Loucy (cell line): ENCODE measurements at regions not wholly inside any gene's neighbourhood (a gene's known extent, or its start where the extent isn't known, plus 50 kb on each side); places are given as distances from the start of the nearest gene placed in this dataset.

Experiments
- H2AFZ ChIP-seq: fragments of 200-600 bp; sonication (generic); 2 replicates; pipeline ENCODE4 v1.6.0; 2016; ENCODE audit warnings: antibody characterized with exemption, mild to moderate bottlenecking, low read length, moderate library complexity
- H3F3A ChIP-seq: fragments of 200-600 bp; 2 replicates; pipeline ENCODE4 v1.6.0; 2016; ENCODE audit warnings: antibody characterized with exemption, low read depth, mild to moderate bottlenecking
- H3K27me3 ChIP-seq: fragments of 200-600 bp; sonication (generic); 2 replicates; pipeline ENCODE4 v1.6.1; 2014; ENCODE audit warnings: low read length, mild to moderate bottlenecking; ENCODE audit not compliant: insufficient read depth, poor library complexity, severe bottlenecking
- H3K36me3 ChIP-seq: fragments of 200-600 bp; sonication (generic); 2 replicates; pipeline ENCODE4 v1.6.1; 2016; ENCODE audit warnings: low read length; ENCODE audit not compliant: insufficient read depth
- H3K4me1 ChIP-seq: fragments of 200-600 bp; sonication (generic); 2 replicates; pipeline ENCODE4 v1.5.1; 2014; ENCODE audit warnings: low read length, mild to moderate bottlenecking; ENCODE audit not compliant: insufficient read depth, poor library complexity, severe bottlenecking
- H3K4me2 ChIP-seq: fragments of 200-600 bp; sonication (generic); 2 replicates; pipeline ENCODE4 v1.6.0; 2014; ENCODE audit warnings: antibody characterized with exemption, low read length, low read depth, mild to moderate bottlenecking; ENCODE audit not compliant: poor library complexity, severe bottlenecking
- H3K4me3 ChIP-seq: fragments of 200-600 bp; sonication (generic); 2 replicates; pipeline ENCODE4 v1.5.1; 2014; ENCODE audit warnings: low read length, mild to moderate bottlenecking, mixed read lengths; ENCODE audit not compliant: poor library complexity, severe bottlenecking
- H3K79me2 ChIP-seq: fragments of 200-600 bp; sonication (generic); 2 replicates; pipeline ENCODE4 v1.6.1; 2014; ENCODE audit warnings: low read length; ENCODE audit not compliant: insufficient read depth
- H3K9ac ChIP-seq: fragments of 200-600 bp; sonication (generic); 2 replicates; pipeline ENCODE4 v1.6.0; 2014; ENCODE audit warnings: mild to moderate bottlenecking, low read depth, low read length, moderate library complexity; ENCODE audit not compliant: poor library complexity, severe bottlenecking
- H3K9me2 ChIP-seq: fragments of 200-600 bp; sonication (generic); replicated peaks from 2 replicates; pipeline ENCODE4 v1.6.1; 2016; ENCODE audit warnings: low read depth, low read length, mixed read lengths
- H3K9me3 ChIP-seq: fragments of 200-600 bp; sonication (generic); 2 replicates; pipeline ENCODE4 v1.6.1; 2014; ENCODE audit warnings: mild to moderate bottlenecking, antibody characterized with exemption, low read length, low read depth; ENCODE audit not compliant: insufficient read depth
- H4K20me1 ChIP-seq: fragments of 200-600 bp; sonication (generic); 2 replicates; pipeline ENCODE4 v1.6.0; 2014; ENCODE audit warnings: antibody characterized with exemption, low read length, mild to moderate bottlenecking; ENCODE audit not compliant: insufficient read depth, poor library complexity, severe bottlenecking
- CTCF ChIP-seq: fragments of 200-600 bp; sonication (generic); conservative IDR thresholded peaks from 2 replicates; pipeline ENCODE4 v1.5.1; 2014; ENCODE audit warnings: mild to moderate bottlenecking, antibody characterized with exemption, low read length
- EZH2phosphoT487 ChIP-seq: fragments of 200-600 bp; IDR thresholded peaks from 2 replicates; pipeline ENCODE4 v1.6.1; 2018; ENCODE audit warnings: antibody characterized with exemption, mild to moderate bottlenecking, moderate library complexity, borderline replicate concordance

- Histone ChIP-seq H3F3A (no peaks in the 10 kb centered on the region), H3K36me3 (no peaks in the 10 kb centered on the region), H3K4me2 (no peak overlapping the region), H4K20me1 (no peaks in the 10 kb centered on the region), H3K4me3 (no peak overlapping the region), H3K9me2 (no peaks in the 10 kb centered on the region), H3K9me3 (no peaks in the 10 kb centered on the region), H3K79me2 (no peaks in the 10 kb centered on the region), H3K4me1 (peaks cover 15% of the 10 kb centered on the region), H3K27me3 (no peaks in the 10 kb centered on the region), H3K9ac (no peak overlapping the region), H2AFZ (no peak overlapping the region)
- TF ChIP-seq EZH2phosphoT487 (no peak), CTCF (no peak)
Measured at GRCh38 chr12:124715121-124715990, 147.9 kb upstream of the NCOR2 start.

- Histone ChIP-seq H3K4me2 (peak overlapping the region; percentile 62), H3K9ac (peak overlapping the region; percentile 53), H2AFZ (peak overlapping the region; percentile 74), H3K4me1 (peaks cover 15% of the 10 kb centered on the region), H3K9me3 (no peaks in the 10 kb centered on the region), H3F3A (no peaks in the 10 kb centered on the region), H3K79me2 (no peaks in the 10 kb centered on the region), H3K36me3 (no peaks in the 10 kb centered on the region), H4K20me1 (no peaks in the 10 kb centered on the region), H3K4me3 (peak overlapping the region; percentile 56), H3K27me3 (no peaks in the 10 kb centered on the region), H3K9me2 (no peaks in the 10 kb centered on the region)
- TF ChIP-seq CTCF (no peak), EZH2phosphoT487 (no peak)
Measured at GRCh38 chr12:124713436-124714082, 146.1 kb upstream of the NCOR2 start.

GRCh38 chr12:124713041-124713435, 145.6 kb upstream of the NCOR2 start:
- H2AFZ ChIP-seq: no peak overlapping the region; the same call in 1 of the 2 replicates
- H4K20me1 ChIP-seq: no peaks in the 10 kb centered on the region
- TF ChIP-seq EZH2phosphoT487 (no peak), CTCF (no peak)
- no peaks in the 10 kb centered on the region for H3F3A ChIP-seq
- H3K9me2 ChIP-seq: no peaks in the 10 kb centered on the region
- peak overlapping the region; percentile 62 for H3K4me2 ChIP-seq
- H3K9me3 ChIP-seq: no peaks in the 10 kb centered on the region
- no peak overlapping the region for H3K4me3 ChIP-seq
- H3K36me3 ChIP-seq: no peaks in the 10 kb centered on the region
- H3K4me1 ChIP-seq: peaks cover 15% of the 10 kb centered on the region
- H3K27me3 ChIP-seq: no peaks in the 10 kb centered on the region
- peak overlapping the region; percentile 53 for H3K9ac ChIP-seq
- H3K79me2 ChIP-seq: no peaks in the 10 kb centered on the region
